ENCODE measurements at regions not wholly inside any gene's neighbourhood (a gene's known extent, or its start where the extent isn't known, plus 50 kb on each side); places are given as distances from the start of the nearest gene placed in this dataset.

DNA sequence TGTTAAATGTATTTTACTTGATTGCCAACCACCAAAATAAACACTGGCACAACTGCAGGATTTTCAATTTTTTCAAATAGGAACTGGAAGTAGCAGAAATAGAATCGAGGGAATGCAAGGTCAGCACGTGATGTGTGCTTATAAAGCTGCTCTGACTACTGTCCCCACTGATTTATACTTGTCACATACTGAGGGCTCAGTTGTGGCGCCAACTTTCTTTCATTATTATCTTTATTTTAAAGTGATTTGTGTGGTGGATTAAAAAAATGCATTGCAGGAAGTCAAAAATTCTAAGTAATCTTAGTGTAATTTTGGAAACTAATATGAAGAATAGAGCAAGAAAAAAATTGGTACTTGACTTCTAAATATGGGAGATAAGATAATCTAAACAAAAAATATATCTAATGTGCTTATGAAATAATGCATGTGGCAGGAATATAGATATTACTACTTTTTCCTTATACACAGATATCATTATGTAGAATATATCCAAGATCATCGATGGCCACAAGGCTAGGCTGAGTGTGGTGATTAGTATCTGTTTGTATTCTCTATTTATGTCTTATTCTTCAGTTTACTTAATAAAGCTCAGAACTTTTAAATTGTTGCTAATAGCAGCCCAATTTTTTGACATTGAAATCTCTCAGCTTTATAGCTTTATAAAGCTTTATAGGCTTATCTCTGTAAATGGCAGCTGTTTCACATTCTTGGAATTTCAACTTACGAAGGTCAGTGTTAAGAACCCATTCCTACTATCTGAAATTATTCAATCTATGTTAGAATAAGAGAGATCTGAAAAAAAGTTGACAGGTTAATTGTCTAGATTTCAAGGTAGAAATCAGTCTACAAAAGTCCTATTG lies 404.5 kb upstream of the ADAMTS5 start:
- no peak for DNase-seq (ENCODE audit: low read depth)
- H3K27me3 ChIP-seq (ENCODE audit: control insufficient read depth, insufficient read depth, low read length) = no peaks in the 10 kb centered on the region
- FAIRE-seq = no peak
- TF ChIP-seq, protein P1, sequence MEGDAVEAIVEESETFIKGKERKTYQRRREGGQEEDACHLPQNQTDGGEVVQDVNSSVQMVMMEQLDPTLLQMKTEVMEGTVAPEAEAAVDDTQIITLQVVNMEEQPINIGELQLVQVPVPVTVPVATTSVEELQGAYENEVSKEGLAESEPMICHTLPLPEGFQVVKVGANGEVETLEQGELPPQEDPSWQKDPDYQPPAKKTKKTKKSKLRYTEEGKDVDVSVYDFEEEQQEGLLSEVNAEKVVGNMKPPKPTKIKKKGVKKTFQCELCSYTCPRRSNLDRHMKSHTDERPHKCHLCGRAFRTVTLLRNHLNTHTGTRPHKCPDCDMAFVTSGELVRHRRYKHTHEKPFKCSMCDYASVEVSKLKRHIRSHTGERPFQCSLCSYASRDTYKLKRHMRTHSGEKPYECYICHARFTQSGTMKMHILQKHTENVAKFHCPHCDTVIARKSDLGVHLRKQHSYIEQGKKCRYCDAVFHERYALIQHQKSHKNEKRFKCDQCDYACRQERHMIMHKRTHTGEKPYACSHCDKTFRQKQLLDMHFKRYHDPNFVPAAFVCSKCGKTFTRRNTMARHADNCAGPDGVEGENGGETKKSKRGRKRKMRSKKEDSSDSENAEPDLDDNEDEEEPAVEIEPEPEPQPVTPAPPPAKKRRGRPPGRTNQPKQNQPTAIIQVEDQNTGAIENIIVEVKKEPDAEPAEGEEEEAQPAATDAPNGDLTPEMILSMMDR (IDR thresholded peaks at IDR 0.05; ENCODE audit: insufficient read depth, low read length, severe bottlenecking) = no peak
- no peaks in the 10 kb centered on the region for H3K36me3 ChIP-seq (ENCODE audit: control insufficient read depth, insufficient read depth, low read length)
- no peak overlapping the region for H3K4me3 ChIP-seq (ENCODE audit: low read depth, low read length)

DNA sequence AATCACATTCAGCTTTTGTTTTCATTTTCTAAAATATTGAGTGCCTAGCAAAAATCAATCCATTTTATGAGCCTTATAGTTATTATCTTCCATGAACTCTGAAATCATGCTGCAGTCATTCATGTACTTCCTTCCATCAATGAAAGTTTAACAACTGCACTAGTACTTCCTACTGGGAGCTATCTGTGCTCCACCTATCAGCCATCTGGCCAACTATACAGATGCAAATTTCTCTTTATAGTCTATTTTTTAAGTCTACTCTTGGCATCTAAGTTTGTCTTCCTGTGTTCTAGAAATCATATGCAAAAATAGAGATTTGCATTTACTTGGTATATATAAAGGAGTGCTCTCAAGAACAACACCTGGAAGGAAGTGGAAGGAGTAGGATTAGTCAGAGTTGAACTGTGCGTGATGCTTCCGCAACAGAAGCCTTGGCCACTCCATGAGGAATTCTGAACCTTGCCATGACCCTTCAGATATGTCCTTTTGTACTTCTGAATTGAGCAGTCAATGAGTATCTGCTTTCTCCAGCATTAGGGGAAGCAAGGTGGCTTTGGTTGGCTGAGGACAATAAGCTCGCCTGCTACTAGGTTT lies 403.2 kb upstream of the ADAMTS5 start:
- FAIRE-seq = no peak
- TF ChIP-seq, protein P1 (IDR thresholded peaks at IDR 0.05; ENCODE audit: insufficient read depth, low read length, severe bottlenecking) = no peak
- Histone ChIP-seq H3K27me3 (ENCODE audit: control insufficient read depth, insufficient read depth, low read length) (no peaks in the 10 kb centered on the region), H3K36me3 (ENCODE audit: control insufficient read depth, insufficient read depth, low read length) (no peaks in the 10 kb centered on the region), H3K4me3 (ENCODE audit: low read depth, low read length) (no peak overlapping the region)
- no peak for DNase-seq (ENCODE audit: low read depth)

DNA sequence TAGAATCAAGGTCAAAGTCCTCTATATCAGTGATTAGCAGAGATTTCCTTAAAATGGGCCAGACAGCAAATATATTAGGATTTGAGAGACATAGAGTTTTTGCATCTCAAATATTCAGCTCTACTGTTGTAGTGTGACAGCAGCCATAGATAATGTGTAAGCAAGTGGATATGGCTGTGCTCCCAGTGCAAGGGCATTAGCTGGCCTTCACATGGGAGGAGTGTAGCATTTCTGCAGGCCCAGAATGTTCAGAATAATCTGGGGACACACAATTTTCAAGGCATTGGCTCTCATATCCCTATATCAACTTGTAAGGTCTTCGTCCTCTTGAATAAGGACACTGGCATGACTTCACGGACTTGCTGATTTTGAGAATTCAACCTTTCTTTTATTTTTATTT lies 402.3 kb upstream of the ADAMTS5 start:
- Histone ChIP-seq H3K4me3 (ENCODE audit: low read depth, low read length) (no peak overlapping the region), H3K27me3 (ENCODE audit: control insufficient read depth, insufficient read depth, low read length) (no peaks in the 10 kb centered on the region), H3K36me3 (ENCODE audit: control insufficient read depth, insufficient read depth, low read length) (no peaks in the 10 kb centered on the region)
- no peak for DNase-seq (ENCODE audit: low read depth)
- TF ChIP-seq, protein P1 (IDR thresholded peaks at IDR 0.05; ENCODE audit: insufficient read depth, low read length, severe bottlenecking) = no peak
- FAIRE-seq = no peak

DNA sequence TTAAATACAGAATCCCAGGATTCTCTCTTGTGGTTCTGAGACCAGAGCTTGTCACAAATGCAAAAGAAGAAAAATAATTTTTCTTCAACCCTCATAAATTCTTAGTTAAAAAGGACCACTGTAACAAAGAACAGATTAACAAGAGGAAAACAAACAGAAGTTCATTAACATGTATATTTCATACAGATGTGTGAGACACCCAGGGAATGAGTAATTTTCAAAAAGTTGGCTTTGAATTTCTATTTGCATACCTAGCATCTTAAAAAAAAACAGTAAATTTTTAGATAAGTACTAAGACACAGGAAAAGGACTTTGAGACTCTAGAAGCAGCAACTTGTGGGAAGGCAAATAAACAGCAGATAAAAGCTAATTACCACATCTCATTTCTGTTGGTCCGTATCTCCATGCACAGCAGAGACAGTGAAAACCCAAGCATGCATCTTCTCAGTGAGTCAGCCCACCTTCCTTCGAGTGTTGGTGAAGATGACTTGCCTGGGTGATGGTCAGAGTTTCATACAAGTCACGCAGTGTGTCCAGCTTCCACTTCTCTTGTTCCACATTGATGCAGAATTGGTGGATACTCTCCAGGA lies 399.9 kb upstream of the ADAMTS5 start:
- Histone ChIP-seq H3K36me3 (ENCODE audit: control insufficient read depth, insufficient read depth, low read length) (no peaks in the 10 kb centered on the region), H3K4me3 (ENCODE audit: low read depth, low read length) (no peak overlapping the region), H3K27me3 (ENCODE audit: control insufficient read depth, insufficient read depth, low read length) (no peaks in the 10 kb centered on the region)
- DNase-seq (ENCODE audit: low read depth) (no peak), FAIRE-seq (no peak)
- TF ChIP-seq, protein P1 (IDR thresholded peaks at IDR 0.05; ENCODE audit: insufficient read depth, low read length, severe bottlenecking) = no peak

DNA sequence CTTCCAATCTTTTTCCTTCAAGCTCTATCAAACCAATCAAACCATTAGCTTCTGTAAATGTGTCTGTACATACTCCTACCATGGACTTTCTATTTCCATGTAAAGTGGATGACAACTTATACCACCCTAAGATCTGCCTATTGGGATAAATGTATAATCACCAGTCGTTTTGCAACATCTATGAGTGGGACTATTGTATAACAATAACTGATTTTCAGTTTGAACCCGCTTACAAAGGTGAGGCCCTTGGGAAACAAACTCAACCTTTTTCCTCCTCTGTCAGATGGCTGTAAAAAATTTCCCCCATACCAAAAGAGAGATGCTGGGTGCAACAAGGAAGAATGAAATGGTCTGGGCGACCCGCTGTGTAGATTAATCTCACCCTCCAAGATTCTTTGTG lies 399.1 kb upstream of the ADAMTS5 start:
- no peaks in the 10 kb centered on the region for H3K36me3 ChIP-seq (ENCODE audit: control insufficient read depth, insufficient read depth, low read length)
- TF ChIP-seq, protein P1 (IDR thresholded peaks at IDR 0.05; ENCODE audit: insufficient read depth, low read length, severe bottlenecking) = no peak
- DNase-seq (ENCODE audit: low read depth) (no peak), FAIRE-seq (no peak)
- H3K27me3 ChIP-seq (ENCODE audit: control insufficient read depth, insufficient read depth, low read length) = no peaks in the 10 kb centered on the region
- no peak overlapping the region for H3K4me3 ChIP-seq (ENCODE audit: low read depth, low read length)
